ENCODE measurements at regions not wholly inside any gene's neighbourhood (a gene's known extent, or its start where the extent isn't known, plus 50 kb on each side); places are given as distances from the start of the nearest gene placed in this dataset.
"Not testable (repeated sequence)": the region's sequence is repeated elsewhere in the genome, so short reads cannot be mapped to it uniquely, and the experiment has no call there.

- H3K9me3 ChIP-seq (ENCODE audit: control insufficient read depth, low read length); H3K27ac ChIP-seq (ENCODE audit: low read length); H3K4me1 ChIP-seq (ENCODE audit: control insufficient read depth, insufficient read depth, low read length); ATAC-seq; DNase-seq; H3K4me3 ChIP-seq (ENCODE audit: low read length); H3K27me3 ChIP-seq (ENCODE audit: control insufficient read depth, insufficient read depth); intact Hi-C loops (cut with DNase I): not testable (repeated sequence)
- 17% methylated on average over 2 of the region's 2 CpGs for WGBS
Observed at GRCh38 chr21:9950363-9950762, 571.0 kb upstream of the TPTE start.

GRCh38 chr21:9958791-9959190, 562.6 kb upstream of the TPTE start:
- H3K4me3 ChIP-seq (ENCODE audit: low read length); intact Hi-C loops (cut with DNase I); H3K9me3 ChIP-seq (ENCODE audit: control insufficient read depth, low read length); H3K27me3 ChIP-seq (ENCODE audit: control insufficient read depth, insufficient read depth); ATAC-seq; H3K4me1 ChIP-seq (ENCODE audit: control insufficient read depth, insufficient read depth, low read length); DNase-seq; H3K27ac ChIP-seq (ENCODE audit: low read length): not testable (repeated sequence)

- WGBS: 42% methylated on average over 3 of the region's 4 CpGs
- not testable (repeated sequence) for H3K9me3 ChIP-seq (ENCODE audit: control insufficient read depth, low read length)
Observed at GRCh38 chr21:9959220-9959964, 562.0 kb upstream of the TPTE start.

GRCh38 chr21:9969399-9969798, 552.0 kb upstream of the TPTE start:
- H3K4me3 ChIP-seq (ENCODE audit: low read length); DNase-seq; H3K27me3 ChIP-seq (ENCODE audit: control insufficient read depth, insufficient read depth); H3K9me3 ChIP-seq (ENCODE audit: control insufficient read depth, low read length); intact Hi-C loops (cut with DNase I); ATAC-seq; H3K4me1 ChIP-seq (ENCODE audit: control insufficient read depth, insufficient read depth, low read length); H3K27ac ChIP-seq (ENCODE audit: low read length): not testable (repeated sequence)
- 18% methylated on average over 1 of the region's 1 CpG for WGBS

More at GRCh38 chr21:9959220-9959964, 562.0 kb upstream of the TPTE start:
- H3K27me3 ChIP-seq (ENCODE audit: control insufficient read depth, insufficient read depth); intact Hi-C loops (cut with DNase I); H3K4me3 ChIP-seq (ENCODE audit: low read length); DNase-seq; H3K27ac ChIP-seq (ENCODE audit: low read length); ATAC-seq; H3K4me1 ChIP-seq (ENCODE audit: control insufficient read depth, insufficient read depth, low read length): not testable (repeated sequence)

GRCh38 chr21:9972018-9972417, 549.4 kb upstream of the TPTE start:
- H3K4me3 ChIP-seq (ENCODE audit: low read length); H3K9me3 ChIP-seq (ENCODE audit: control insufficient read depth, low read length); ATAC-seq; DNase-seq; H3K4me1 ChIP-seq (ENCODE audit: control insufficient read depth, insufficient read depth, low read length); H3K27ac ChIP-seq (ENCODE audit: low read length); intact Hi-C loops (cut with DNase I); H3K27me3 ChIP-seq (ENCODE audit: control insufficient read depth, insufficient read depth): not testable (repeated sequence)
- 6% methylated on average over 1 of the region's 1 CpG for WGBS

GRCh38 chr21:9978371-9978770, 543.0 kb upstream of the TPTE start:
- ATAC-seq; H3K9me3 ChIP-seq (ENCODE audit: control insufficient read depth, low read length); intact Hi-C loops (cut with DNase I); H3K4me1 ChIP-seq (ENCODE audit: control insufficient read depth, insufficient read depth, low read length); H3K27ac ChIP-seq (ENCODE audit: low read length); DNase-seq; H3K4me3 ChIP-seq (ENCODE audit: low read length); H3K27me3 ChIP-seq (ENCODE audit: control insufficient read depth, insufficient read depth): not testable (repeated sequence)
- 52% methylated on average over 4 of the region's 4 CpGs for WGBS

GRCh38 chr21:9997507-9997906, 523.9 kb upstream of the TPTE start:
- H3K4me3 ChIP-seq (ENCODE audit: low read length); H3K9me3 ChIP-seq (ENCODE audit: control insufficient read depth, low read length); H3K27me3 ChIP-seq (ENCODE audit: control insufficient read depth, insufficient read depth); ATAC-seq; H3K27ac ChIP-seq (ENCODE audit: low read length); intact Hi-C loops (cut with DNase I); H3K4me1 ChIP-seq (ENCODE audit: control insufficient read depth, insufficient read depth, low read length): not testable (repeated sequence)
- peak in 1 of 3 donors; percentile 23 for DNase-seq
- 47% methylated on average over 2 of the region's 2 CpGs for WGBS

GRCh38 chr21:10002762-10003313, 518.5 kb upstream of the TPTE start:
- ATAC-seq; H3K4me1 ChIP-seq (ENCODE audit: control insufficient read depth, insufficient read depth, low read length); DNase-seq; H3K9me3 ChIP-seq (ENCODE audit: control insufficient read depth, low read length); H3K27ac ChIP-seq (ENCODE audit: low read length); intact Hi-C loops (cut with DNase I); H3K27me3 ChIP-seq (ENCODE audit: control insufficient read depth, insufficient read depth); H3K4me3 ChIP-seq (ENCODE audit: low read length): not testable (repeated sequence)
- WGBS: 42% methylated on average over 5 of the region's 6 CpGs

- H3K9me3 ChIP-seq (ENCODE audit: control insufficient read depth, low read length); H3K27me3 ChIP-seq (ENCODE audit: control insufficient read depth, insufficient read depth); H3K4me1 ChIP-seq (ENCODE audit: control insufficient read depth, insufficient read depth, low read length); H3K27ac ChIP-seq (ENCODE audit: low read length); ATAC-seq; H3K4me3 ChIP-seq (ENCODE audit: low read length); DNase-seq; intact Hi-C loops (cut with DNase I): not testable (repeated sequence)
- 56% methylated on average over 2 of the region's 2 CpGs for WGBS
Observed at GRCh38 chr21:10005791-10006190, 515.6 kb upstream of the TPTE start.

GRCh38 chr21:10016991-10017390, 504.4 kb upstream of the TPTE start:
- H3K27me3 ChIP-seq (ENCODE audit: control insufficient read depth, insufficient read depth); DNase-seq; H3K4me3 ChIP-seq (ENCODE audit: low read length); intact Hi-C loops (cut with DNase I); H3K9me3 ChIP-seq (ENCODE audit: control insufficient read depth, low read length); H3K4me1 ChIP-seq (ENCODE audit: control insufficient read depth, insufficient read depth, low read length); ATAC-seq; H3K27ac ChIP-seq (ENCODE audit: low read length): not testable (repeated sequence)
- WGBS: 20% methylated on average over 2 of the region's 2 CpGs

- WGBS: 56% methylated on average over 4 of the region's 4 CpGs
- H3K4me1 ChIP-seq (ENCODE audit: control insufficient read depth, insufficient read depth, low read length); H3K27me3 ChIP-seq (ENCODE audit: control insufficient read depth, insufficient read depth); ATAC-seq; H3K4me3 ChIP-seq (ENCODE audit: low read length); intact Hi-C loops (cut with DNase I); H3K9me3 ChIP-seq (ENCODE audit: control insufficient read depth, low read length); H3K27ac ChIP-seq (ENCODE audit: low read length): not testable (repeated sequence)
- DNase-seq: peak in 1 of 3 donors; percentile 16
Observed at GRCh38 chr21:10017757-10018156, 503.6 kb upstream of the TPTE start.

Measured in right cardiac atrium (tissue), 5 donors.